NCI-H748 treated with DMSO at 0.1 percent for 48 hours (cell line): ENCODE measurements at regions not wholly inside any gene's neighbourhood (a gene's known extent, or its start where the extent isn't known, plus 50 kb on each side); places are given as distances from the start of the nearest gene placed in this dataset.
"Not testable (repeated sequence)": the region's sequence is repeated elsewhere in the genome, so short reads cannot be mapped to it uniquely, and the experiment has no call there.

ENCODE experiments used
- DNase-seq: peaks from one replicate; lab custom pipeline; 2025; lab: John Stamatoyannopoulos, UW

GRCh38 chr12:131457331-131458047 lies 253.4 kb upstream of the SFSWAP start:
- no peak for DNase-seq

- DNase-seq: no peak
Observed at GRCh38 chr12:131458048-131458374, 252.9 kb upstream of the SFSWAP start.

GRCh38 chr12:131458931-131459772 lies 251.7 kb upstream of the SFSWAP start:
- DNase-seq: no peak

GRCh38 chr12:131459773-131460365 lies 251.0 kb upstream of the SFSWAP start:
- no peak for DNase-seq

- no peak for DNase-seq
Observed at GRCh38 chr12:131460520-131460919, 250.4 kb upstream of the SFSWAP start.

GRCh38 chr12:131461096-131461495 lies 249.8 kb upstream of the SFSWAP start:
- no peak for DNase-seq

- no peak for DNase-seq
Observed at GRCh38 chr12:131463174-131463573, 247.7 kb upstream of the SFSWAP start.

GRCh38 chr12:131464081-131464480 lies 246.8 kb upstream of the SFSWAP start:
- DNase-seq: no peak

GRCh38 chr12:131466306-131466705 lies 244.6 kb upstream of the SFSWAP start:
- no peak for DNase-seq

- no peak for DNase-seq
Observed at GRCh38 chr12:131466932-131467331, 244.0 kb upstream of the SFSWAP start.

GRCh38 chr12:131468206-131468605 lies 242.7 kb upstream of the SFSWAP start:
- no peak for DNase-seq

- DNase-seq: not testable (repeated sequence)
Observed at GRCh38 chr12:131469945-131470344, 240.9 kb upstream of the SFSWAP start.

GRCh38 chr12:131471271-131471905 lies 239.5 kb upstream of the SFSWAP start:
- DNase-seq: no peak

- DNase-seq: no peak
Observed at GRCh38 chr12:131471946-131472732, 238.8 kb upstream of the SFSWAP start.

- DNase-seq: no peak
Observed at GRCh38 chr12:131473261-131473660, 237.6 kb upstream of the SFSWAP start.

- DNase-seq: no peak
Observed at GRCh38 chr12:131473741-131474709, 236.9 kb upstream of the SFSWAP start.

GRCh38 chr12:131475012-131475411 lies 235.9 kb upstream of the SFSWAP start:
- DNase-seq: not testable (repeated sequence)

GRCh38 chr12:131477613-131478012 lies 233.3 kb upstream of the SFSWAP start:
- DNase-seq: no peak

- no peak for DNase-seq
Observed at GRCh38 chr12:131478468-131478867, 232.4 kb upstream of the SFSWAP start.

GRCh38 chr12:131482199-131482598 lies 228.7 kb upstream of the SFSWAP start:
- DNase-seq: no peak

GRCh38 chr12:131482686-131483085 lies 228.2 kb upstream of the SFSWAP start:
- DNase-seq: no peak
